ENCODE measurements at regions not wholly inside any gene's neighbourhood (a gene's known extent, or its start where the extent isn't known, plus 50 kb on each side); places are given as distances from the start of the nearest gene placed in this dataset.

- no peak for TF ChIP-seq POLR2A (IDR thresholded peaks at IDR 0.05; ENCODE audit: low read length)
- TF ChIP-seq GATA1 (IDR thresholded peaks at IDR 0.05; ENCODE audit: low read depth, low read length), result no peak
These were observed 127.5 kb upstream of the STMND1 start for GRCh38 chr6:16974387-16974673.

All from erythroblast (primary cell).